Smooth muscle cell (in vitro differentiated cells): ENCODE measurements at regions not wholly inside any gene's neighbourhood (a gene's known extent, or its start where the extent isn't known, plus 50 kb on each side); places are given as distances from the start of the nearest gene placed in this dataset.

Experiments used
- DNase-seq: peaks from one replicate; lab custom pipeline; 2025; ENCODE audit not compliant: unreplicated experiment; lab: John Stamatoyannopoulos, UW
- H2AFZ ChIP-seq: fragments of 200-600 bp; sonication (generic); 2 replicates; pipeline ENCODE4 v1.6.0; 2016; ENCODE audit warnings: antibody characterized with exemption, low read depth, mild to moderate bottlenecking
- H3F3A ChIP-seq: fragments of 200-600 bp; sonication (generic); 2 replicates; pipeline ENCODE4 v1.6.0; 2017; ENCODE audit warnings: antibody characterized with exemption, low read depth
- H3K27ac ChIP-seq: fragments of 200-600 bp; sonication (generic); 2 replicates; pipeline ENCODE4 v1.5.1; 2016; ENCODE audit warnings: low read depth, mild to moderate bottlenecking
- H3K27me3 ChIP-seq: fragments of 200-600 bp; sonication (generic); 2 replicates; pipeline ENCODE4 v1.6.1; 2016; ENCODE audit warnings: low read depth, mild to moderate bottlenecking
- H3K36me3 ChIP-seq: fragments of 200-600 bp; sonication (generic); 2 replicates; pipeline ENCODE4 v1.5.1; 2016; ENCODE audit warnings: low read depth
- H3K4me1 ChIP-seq: fragments of 200-600 bp; sonication (generic); 2 replicates; pipeline ENCODE4 v1.5.1; 2016; ENCODE audit warnings: low read depth
- H3K4me2 ChIP-seq: fragments of 200-600 bp; sonication (generic); 2 replicates; pipeline ENCODE4 v1.6.0; 2016; ENCODE audit warnings: mild to moderate bottlenecking
- H3K4me3 ChIP-seq: fragments of 200-600 bp; sonication (generic); 2 replicates; pipeline ENCODE4 v1.5.1; 2016; ENCODE audit warnings: mild to moderate bottlenecking
- H3K79me2 ChIP-seq: fragments of 200-600 bp; sonication (generic); 2 replicates; pipeline ENCODE4 v1.6.0; 2016; ENCODE audit warnings: low read depth, mild to moderate bottlenecking
- H3K9ac ChIP-seq: fragments of 200-600 bp; sonication (generic); 2 replicates; pipeline ENCODE4 v1.6.0; 2016; ENCODE audit warnings: low read depth
- H3K9me3 ChIP-seq: fragments of 200-600 bp; sonication (generic); replicated peaks from 2 replicates; pipeline ENCODE4 v1.5.1; 2016; ENCODE audit warnings: low read depth
- H4K20me1 ChIP-seq: fragments of 200-600 bp; sonication (generic); 2 replicates; pipeline ENCODE4 v1.6.0; 2016; ENCODE audit warnings: low read depth
- CTCF ChIP-seq: fragments of 200-600 bp; sonication (generic); IDR thresholded peaks from 2 replicates; pipeline ENCODE4 v1.5.1; 2017; ENCODE audit warnings: borderline replicate concordance, mild to moderate bottlenecking, antibody characterized with exemption; ENCODE audit not compliant: insufficient read depth, poor library complexity, severe bottlenecking
- WGBS: methylation state at CpG from one replicate; pipeline ENCODE4 v1.1.7; 2016; ENCODE audit warnings: low lambda C conversion rate; 5-methylcytosine and 5-hydroxymethylcytosine counted together

DNA sequence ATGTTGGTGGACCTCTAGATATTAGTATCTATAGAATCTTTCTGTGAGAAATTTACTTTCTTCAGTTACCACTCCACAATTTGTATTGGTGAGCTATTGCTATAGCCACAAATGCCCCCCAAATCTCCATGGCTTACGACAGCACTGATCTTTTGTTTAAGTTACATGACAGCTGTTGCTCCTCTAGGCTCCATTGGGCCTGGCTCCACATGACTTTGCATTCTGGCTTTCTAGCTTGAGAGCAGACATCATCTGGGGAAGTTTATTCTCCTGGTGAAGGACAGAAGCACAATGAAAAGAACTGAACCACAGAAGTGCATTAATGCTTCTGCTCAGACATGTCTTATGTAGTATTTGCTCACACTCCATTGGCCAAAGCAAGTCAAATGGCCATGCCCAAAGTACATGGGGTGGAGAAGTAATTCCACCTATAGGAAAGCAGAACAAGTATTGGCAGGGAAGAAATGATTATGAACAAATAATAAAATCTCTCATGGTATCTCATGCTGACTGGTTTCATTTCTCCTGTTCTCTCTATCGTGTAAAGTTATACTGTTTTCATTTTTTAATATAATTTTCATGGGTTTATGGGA, 126.6 kb upstream of the FAM9C start:
- DNase-seq: no peak
- no peak for TF ChIP-seq CTCF
- Histone ChIP-seq H3K27ac (no peak overlapping the region), H3K9me3 (no peaks in the 10 kb centered on the region), H3K4me1 (peaks cover 8% of the 10 kb centered on the region), H3K36me3 (no peaks in the 10 kb centered on the region), H3K4me3 (no peak overlapping the region), H2AFZ (no peak overlapping the region), H3K79me2 (no peaks in the 10 kb centered on the region), H3K9ac (no peak overlapping the region), H3F3A (no peaks in the 10 kb centered on the region), H3K4me2 (no peak overlapping the region), H3K27me3 (no peaks in the 10 kb centered on the region), H4K20me1 (no peaks in the 10 kb centered on the region)
- 95% methylated on average over 2 of the region's 2 CpGs for WGBS

DNA sequence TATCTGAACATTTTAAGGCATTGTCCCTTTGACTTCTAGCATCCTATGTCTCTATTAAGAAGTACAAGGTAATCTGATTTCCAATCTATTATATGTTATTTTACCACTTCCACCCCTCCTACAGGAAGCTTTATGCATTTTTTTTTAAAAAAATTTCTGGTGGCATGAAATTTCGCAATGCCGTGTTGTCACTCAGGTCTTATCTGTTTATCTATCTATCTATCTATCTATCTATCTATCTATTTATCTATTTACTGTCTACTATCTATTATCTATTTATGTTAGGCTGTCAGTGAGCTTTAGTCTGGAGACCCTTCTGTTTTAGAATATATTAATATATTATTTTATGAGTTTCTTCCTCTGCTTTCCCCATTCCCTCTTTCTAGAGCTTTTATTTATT, 125.3 kb upstream of the FAM9C start:
- Histone ChIP-seq H3K27me3 (no peaks in the 10 kb centered on the region), H3K36me3 (no peaks in the 10 kb centered on the region), H3K9ac (no peak overlapping the region), H3K4me1 (peaks cover 18% of the 10 kb centered on the region), H3K9me3 (no peaks in the 10 kb centered on the region), H3K27ac (no peak overlapping the region), H2AFZ (no peak overlapping the region), H3F3A (no peaks in the 10 kb centered on the region), H3K4me2 (no peak overlapping the region), H4K20me1 (no peaks in the 10 kb centered on the region), H3K4me3 (no peak overlapping the region), H3K79me2 (no peaks in the 10 kb centered on the region)
- no peak for TF ChIP-seq CTCF
- WGBS: 96% methylated on average over 2 of the region's 2 CpGs
- no peak for DNase-seq

DNA sequence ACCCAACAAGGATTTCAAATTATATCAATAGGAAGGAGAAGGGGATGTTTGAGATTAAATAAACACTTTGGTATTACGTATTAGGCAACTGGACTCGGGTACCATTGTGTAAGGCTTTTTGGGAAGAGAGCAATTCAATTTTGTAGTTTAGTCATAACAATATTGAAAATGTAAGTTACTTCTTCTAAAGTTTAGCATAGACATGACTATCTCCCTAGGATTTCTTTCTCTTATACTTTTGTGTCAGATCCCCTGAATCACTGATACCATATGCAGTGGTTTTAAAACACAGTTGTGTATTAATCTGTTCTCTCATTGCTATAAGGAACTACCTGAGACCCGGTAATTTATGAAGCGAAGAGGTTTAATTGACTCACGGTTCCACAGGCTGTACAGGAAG, 123.8 kb upstream of the FAM9C start:
- Histone ChIP-seq H3K4me1 (peaks cover 31% of the 10 kb centered on the region), H3K4me2 (no peak overlapping the region), H3K36me3 (no peaks in the 10 kb centered on the region), H3K9ac (no peak overlapping the region), H3K27me3 (no peaks in the 10 kb centered on the region), H3K27ac (no peak overlapping the region), H3K9me3 (no peaks in the 10 kb centered on the region), H2AFZ (peak overlapping the region; percentile 81), H3K4me3 (no peak overlapping the region), H3K79me2 (no peaks in the 10 kb centered on the region), H3F3A (no peaks in the 10 kb centered on the region), H4K20me1 (no peaks in the 10 kb centered on the region)
- no peak for DNase-seq
- 91% methylated on average over 5 of the region's 5 CpGs for whole genome bisulfite sequencing
- no peak for TF ChIP-seq CTCF
